Activated T-cell treated with anti-CD3 and anti-CD28 coated beads for 48 hours (primary cell): ENCODE measurements at regions not wholly inside any gene's neighbourhood (a gene's known extent, or its start where the extent isn't known, plus 50 kb on each side); places are given as distances from the start of the nearest gene placed in this dataset.
"Not testable (repeated sequence)": the region's sequence is repeated elsewhere in the genome, so short reads cannot be mapped to it uniquely, and the experiment has no call there.

Source experiments
- DNase-seq: peaks from one replicate; pipeline ENCODE4 v3.0.0-alpha.2; 2020; ENCODE audit warnings: low read depth

DNA sequence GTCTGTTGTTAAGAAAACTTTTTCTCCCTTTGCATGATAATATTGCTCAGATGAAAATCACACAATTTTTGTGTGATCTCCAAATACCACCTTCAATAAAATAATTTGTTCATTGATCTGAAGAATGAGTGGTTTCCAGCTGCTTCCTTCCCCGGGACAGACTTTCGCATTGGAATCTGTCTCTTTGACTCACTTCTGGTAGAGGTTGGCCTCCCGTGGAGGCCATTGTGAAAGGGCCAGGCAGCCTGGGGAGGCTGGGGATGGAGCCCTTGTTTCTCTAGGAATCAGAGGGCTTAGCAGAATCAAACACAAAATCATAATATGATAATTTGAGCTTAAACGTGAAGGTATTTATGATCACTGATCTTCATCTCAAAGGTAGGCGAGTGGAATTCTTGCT lies 135.0 kb upstream of the ZNF536 start:
- DNase-seq = no peak

DNA sequence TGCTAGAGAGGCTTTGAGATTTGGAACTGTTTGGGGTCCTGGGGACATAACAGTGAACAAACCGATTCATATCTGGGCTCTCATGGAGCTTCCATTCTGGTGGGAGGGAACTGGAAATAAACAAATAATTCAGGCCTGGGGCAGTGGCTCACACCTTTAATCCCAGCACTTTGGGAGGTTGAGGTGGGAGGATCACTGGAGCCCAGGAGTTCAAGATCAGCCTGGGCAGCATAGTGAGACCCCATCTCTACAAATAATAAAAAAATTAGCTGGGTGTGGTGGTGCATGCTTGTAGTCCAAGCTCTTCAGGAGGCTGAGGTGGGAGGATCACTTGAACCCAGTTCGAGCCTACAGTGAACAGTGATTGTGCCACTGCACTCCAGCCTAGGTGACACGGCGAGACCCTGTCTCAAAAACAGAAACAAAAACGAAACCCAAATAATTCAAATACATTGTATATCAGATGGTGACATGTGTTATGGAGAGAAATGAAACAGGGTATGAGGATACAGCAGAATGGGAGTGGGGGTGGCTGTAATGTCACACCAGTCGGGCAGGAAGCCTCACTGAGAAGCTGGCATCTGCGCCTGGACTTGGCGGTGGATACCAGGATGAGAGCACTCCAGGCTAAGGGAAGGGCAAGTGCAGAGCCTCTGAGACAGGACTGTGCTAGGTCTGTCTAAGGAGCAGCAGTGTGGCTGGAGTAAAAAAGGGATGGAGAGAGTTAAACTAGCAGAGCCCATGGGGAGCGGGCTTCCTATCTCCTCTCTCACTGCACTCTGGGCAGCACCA lies 131.1 kb upstream of the ZNF536 start:
- DNase-seq = no peak

DNA sequence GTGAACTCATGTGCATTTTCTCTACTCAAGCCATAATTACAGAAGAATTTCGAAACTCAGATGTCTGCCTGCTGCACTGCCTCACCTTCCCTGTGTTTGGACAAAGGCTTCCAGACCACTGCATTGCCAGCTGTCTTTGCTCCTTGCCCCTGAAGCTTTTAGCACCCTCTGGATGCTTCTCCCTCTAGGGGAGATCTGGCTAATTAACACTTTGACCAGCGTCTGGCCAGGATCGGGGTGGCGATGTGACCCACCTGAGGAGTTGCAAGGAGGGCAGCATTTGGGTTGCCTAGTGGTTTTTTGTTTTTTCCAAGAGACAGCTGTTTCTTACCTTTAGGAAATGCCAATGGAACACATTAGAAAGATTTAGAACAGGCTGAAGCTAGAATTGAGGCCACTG lies 127.7 kb upstream of the ZNF536 start:
- DNase-seq = no peak

DNA sequence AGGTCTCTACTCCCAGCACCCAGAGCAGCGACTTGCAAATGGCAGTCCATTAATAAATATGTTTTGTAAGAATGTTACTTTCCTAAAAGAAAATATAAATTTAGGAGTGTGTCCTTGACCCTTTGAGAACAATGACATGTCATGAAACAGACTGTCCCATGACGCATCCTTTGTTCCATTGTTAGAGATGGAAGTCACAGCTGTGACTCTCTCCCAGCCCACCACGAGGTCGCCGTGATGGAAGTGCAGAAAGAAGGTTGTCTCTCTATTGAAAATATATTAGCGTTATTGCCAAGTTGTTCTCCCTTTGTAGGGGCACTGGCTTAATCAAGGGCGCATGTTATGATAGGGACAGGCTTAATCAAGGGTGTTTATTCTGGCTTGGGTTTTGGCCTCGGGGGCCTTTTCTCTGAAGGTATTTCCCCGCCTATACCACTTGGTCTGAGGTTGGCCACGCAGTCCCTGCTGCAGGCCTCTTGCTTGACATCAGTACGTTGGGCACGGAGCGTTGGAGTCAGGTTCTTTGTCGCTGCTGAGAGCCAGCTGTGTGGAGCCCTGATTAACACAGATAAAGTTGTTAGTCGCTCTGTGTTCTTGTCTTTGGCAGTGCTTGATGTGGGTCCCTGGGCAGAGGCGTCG lies 126.7 kb upstream of the ZNF536 start:
- no peak for DNase-seq

DNA sequence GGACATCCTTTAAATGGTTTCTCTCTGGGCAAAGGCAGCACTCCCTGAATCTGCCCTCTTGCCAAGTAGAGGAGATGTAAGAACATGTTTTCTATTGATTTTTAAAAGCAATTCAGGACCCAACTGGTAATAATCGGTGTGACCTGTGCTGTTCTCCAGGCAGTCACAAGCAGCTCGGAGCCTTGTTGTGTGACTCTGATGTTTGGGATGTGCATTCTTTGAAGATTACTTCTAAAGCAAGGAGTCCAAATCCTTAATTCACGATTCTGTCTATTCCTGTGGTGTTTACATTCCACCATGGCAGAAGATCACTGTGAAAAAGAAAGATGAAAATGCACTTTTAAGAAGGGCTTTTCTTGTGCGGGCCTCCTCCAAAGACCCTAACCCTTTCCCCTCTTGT lies 122.3 kb upstream of the ZNF536 start:
- DNase-seq = no peak

DNA sequence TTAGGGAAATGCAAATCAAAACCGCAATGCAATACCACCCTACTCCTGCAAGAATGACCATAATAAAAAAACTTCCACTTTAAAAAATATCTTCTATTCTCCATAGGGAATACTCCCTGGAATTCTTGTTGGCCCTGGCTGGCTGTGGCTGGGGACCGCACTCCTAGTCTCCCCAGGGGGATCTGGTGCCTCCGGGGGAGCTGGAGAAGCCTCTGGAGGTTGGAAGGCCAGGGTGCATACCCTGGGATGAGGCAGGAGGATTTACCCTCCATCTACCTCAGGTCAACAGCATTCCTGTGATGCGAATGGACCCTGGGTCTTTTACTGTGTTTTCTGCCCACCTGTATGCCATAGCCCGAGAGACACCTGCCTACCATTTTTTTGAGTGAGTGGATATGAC lies 120.0 kb upstream of the ZNF536 start:
- no peak for DNase-seq

DNA sequence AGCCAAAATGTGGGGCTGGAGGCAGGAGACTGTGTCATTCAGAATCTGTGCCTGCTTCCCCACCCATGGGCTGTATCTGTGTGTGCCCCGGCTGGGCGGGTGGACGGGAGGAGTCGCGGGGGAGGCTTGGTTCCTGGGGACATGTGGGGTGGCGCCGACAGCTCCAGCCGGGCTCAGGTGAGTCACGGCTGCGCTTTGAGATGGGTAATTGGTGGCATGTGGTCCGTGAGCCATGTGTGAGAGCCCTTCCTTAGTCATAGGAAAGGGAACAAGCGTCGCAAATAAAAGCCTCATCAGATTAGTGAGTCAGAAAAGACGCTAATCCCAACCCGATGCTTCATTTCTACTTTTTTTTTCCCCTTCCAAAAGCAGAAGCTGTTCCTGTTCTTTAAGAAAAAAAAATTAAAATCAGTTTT lies 118.6 kb upstream of the ZNF536 start:
- no peak for DNase-seq

DNA sequence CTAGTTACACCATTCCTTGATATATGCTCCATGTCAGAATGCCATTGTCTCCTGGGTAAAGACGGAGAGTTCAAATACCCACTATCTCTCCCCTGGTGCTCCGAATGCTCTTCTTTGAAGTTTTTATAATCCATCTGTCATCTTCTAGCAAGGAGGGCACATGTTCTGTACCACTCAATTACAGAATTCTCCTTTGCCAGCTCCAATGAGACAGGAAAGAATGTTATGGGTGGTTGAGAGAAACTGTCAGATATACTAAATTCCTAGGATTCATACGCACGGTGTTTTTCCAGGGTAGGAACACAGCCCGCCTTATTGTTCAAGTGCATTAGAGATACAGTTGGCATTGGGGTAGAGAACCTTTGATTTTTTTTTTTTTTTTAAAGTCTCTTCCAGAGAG lies 118.0 kb upstream of the ZNF536 start:
- no peak for DNase-seq

DNA sequence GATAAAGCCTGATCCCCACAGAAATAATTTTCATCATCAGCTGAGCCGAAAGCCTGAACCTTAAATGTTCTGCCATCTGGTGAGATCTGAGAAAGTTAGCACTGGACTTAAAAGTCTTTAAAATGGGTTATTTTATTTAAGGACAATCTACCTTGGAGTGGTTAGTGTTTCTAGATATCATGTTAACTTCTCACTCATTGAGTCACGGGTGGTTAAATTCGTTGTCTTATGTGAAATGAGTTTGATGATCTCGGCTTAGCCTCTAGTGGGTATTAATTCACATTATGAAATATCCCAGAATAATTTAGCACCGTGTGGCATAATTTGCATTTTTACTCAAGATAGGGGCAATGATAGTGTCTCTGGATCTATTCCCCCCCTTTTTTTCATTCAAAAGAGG lies 117.4 kb upstream of the ZNF536 start:
- DNase-seq = no peak

DNA sequence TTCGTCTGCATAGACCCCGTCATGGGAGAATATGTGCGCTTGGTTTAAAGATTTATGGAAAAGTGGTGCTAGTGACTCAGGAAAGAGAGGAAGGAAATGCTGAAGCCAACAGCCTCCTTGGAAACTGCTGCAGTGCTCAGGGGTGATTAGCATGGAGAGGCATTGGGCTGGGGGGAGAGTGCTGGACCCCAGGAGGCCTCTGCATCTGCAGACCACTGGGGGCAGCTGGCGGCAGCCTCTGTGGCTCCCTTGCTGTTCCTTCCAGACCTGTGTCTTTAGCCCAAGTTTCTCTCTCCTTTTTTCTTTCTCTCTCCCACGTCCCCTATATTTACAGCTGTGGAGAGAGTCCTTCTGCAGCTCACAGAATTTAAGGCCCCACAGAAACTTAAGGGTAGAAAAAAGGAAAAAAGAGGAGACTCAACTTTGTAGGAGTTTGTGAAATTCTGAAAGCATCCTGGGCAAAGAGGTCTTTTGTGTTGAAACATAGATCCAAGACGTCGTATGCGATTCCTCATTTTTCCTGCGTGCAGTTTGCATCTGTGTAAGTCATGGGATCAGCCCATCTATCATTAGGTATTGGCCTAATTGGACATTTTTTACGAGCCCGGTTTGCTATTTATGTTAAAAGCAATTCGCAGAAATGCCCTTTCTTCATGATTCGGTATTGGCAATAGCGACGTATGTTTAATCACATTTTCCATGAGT lies 116.2 kb upstream of the ZNF536 start:
- DNase-seq = no peak

DNA sequence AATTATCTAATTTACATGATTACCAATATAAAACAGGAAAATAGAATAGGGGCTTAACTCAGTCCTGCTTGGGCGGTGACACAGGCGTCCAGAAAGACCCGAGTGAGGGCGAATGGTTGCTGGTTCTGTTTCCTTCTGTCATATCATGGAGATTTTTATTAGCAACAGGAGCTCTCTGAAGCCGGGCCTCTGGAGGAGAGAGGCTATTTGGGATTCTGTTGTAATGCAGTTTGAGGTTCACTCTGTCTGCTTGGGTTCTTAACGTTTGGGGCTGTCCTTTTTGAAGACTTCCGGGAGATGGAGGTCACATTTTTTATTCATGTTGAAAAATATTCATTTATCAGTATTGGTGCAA lies 115.7 kb upstream of the ZNF536 start:
- no peak for DNase-seq

DNA sequence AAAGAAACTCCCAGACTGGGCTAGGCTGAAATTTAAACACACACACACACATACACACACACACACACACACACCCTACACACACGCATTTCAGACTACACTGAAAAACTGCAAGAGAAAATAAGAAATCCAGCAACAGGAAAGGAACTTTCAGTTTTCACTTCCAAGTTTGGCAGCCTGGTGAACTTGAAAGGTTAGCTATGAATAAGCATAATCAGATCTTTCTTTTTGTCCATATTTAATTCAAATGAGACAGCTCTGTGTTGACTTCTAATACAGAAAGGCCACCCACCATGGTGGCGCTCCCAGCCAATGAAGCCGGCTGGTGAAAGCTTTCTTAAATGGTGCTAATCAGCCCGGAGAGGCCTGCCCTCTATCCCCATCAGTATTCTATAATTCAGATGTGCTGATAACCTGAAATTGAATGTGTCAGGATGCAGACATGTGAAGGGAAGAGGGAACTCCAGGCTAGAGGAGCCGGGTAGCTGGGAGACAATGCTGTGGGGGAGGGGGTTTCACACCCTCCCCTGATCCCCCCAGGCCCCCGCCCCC lies 108.3 kb upstream of the ZNF536 start:
- no peak for DNase-seq

DNA sequence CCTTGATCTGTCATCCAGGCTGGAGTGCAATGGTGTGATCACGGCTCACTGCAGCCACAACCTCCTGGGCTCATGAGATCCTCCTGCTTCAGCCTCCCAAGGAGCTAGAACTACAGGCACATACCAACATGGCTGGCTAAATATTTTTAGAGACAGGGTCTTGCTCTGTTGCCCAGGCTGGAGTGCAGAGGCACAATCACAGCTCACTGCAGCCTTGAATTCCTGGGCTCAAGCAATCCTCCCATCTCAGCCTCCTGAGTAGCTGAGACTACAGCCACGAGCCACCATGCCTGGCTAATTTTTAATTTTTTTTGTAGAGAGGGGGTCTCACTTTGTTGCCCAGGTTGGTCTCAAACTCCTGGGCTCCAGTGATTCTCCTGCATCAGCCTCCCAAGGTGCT lies 106.3 kb upstream of the ZNF536 start:
- not testable (repeated sequence) for DNase-seq

DNA sequence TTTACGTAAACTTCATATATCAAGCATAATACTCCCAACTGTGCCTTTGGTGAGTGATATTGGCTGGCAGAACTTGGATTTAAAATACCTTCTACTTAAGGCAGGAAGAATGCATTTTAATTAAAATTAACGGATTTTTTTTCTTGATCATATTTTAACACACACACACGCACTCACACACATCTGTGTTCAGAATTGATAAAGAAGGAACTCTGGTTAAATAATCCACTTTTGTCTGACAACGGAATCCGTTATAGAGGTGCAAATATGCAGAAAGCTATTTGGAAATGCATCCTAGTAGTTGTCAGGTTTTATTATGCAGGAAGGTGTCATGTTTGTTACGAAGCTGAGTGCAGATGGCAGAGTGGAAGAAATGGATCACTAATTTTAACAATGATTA lies 105.5 kb upstream of the ZNF536 start:
- DNase-seq = no peak

DNA sequence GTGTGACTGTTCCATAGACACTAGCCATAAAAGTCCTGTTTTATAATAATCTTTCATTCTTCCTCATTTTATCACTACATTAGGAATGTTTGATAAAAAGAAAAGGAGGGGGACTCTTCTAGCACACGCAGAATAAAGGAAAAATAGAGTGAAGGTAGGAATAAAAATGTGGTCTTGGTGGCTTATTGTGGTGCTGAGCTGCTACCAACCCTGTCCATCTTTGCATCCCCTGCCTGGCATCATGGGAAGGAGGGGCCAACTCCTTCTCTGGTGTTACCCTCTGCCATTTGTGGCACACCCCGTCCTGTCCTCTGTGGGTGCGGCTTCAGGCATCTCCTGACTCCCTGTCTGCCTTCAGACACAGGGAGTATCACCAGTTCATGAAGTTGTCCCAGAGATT lies 104.9 kb upstream of the ZNF536 start:
- no peak for DNase-seq

DNA sequence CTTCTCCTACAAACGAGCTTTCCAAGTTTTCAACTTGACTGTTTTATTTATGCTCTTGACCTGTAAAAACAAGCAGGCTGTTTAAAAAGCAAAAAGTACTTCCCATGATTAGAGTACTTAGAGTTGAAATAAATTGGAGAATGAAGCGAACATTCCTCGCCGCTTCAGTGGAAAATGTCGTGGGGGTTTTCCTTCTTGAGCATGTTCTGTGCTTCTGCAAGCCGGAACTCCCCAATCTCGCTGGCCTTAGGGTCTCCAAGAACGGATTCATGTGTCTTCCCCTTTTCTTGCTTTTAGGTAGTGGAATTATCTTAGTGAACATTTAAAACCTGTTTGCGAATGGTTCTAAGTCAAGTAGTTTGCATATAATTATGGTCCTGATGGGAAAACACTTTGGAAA lies 103.6 kb upstream of the ZNF536 start:
- no peak for DNase-seq

DNA sequence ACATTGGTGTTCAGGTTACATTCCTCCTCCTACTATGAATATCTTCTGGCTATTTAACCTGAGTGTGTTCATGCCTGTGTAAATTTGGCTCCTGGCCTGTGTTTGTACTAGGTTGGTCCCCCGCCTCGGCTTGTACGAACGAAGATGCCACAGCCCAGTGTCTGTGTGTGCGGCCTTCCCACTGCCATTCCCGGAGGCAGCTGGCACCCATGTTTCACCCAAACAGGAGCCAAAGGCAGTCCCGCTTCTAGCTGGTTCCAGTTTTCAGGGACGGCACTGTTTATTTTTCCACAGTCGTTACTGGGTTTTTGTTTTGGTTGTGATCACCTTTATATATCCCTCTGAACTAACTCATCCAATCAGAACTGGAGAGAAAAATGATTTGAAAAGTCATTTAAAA lies 102.5 kb upstream of the ZNF536 start:
- DNase-seq = no peak

DNA sequence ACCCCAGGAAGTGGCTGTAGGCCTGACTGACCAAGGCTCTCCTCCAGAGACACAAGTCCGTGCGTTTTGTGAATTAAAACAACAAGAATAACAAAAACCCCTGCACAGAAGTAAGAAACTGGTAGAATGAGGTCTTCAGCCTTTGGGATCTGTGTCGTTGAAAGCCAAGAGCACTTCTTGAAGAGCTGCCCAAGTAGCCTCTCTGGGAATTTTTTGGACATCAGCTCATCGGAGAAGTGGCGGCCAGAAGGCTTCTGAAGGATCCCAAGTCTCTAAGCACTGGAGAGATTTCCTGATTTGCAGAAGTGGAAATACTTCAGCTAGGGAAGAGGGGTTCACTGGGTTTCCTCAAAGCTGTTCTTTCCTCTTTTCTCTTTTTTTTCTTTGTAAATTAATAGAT lies 100.4 kb upstream of the ZNF536 start:
- DNase-seq = no peak

DNA sequence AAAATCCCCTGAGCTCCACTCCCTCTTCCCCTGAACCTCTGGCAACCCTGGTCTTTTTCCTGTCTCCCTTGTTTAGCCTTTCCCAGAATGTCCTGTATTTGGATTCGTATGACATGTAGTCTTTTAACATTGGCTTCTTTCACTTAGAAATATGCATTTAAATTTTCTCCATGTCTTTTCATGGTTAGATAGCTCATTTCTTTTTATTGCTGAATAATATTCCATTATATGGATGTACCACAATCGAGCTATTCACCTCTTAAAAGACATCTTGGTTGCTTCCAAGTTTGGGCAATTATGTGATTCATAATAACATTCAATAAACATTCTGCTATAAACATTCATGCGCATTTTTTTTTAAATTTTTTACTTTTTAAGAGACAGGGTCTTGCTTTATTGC lies 99.6 kb upstream of the ZNF536 start:
- DNase-seq = no peak

DNA sequence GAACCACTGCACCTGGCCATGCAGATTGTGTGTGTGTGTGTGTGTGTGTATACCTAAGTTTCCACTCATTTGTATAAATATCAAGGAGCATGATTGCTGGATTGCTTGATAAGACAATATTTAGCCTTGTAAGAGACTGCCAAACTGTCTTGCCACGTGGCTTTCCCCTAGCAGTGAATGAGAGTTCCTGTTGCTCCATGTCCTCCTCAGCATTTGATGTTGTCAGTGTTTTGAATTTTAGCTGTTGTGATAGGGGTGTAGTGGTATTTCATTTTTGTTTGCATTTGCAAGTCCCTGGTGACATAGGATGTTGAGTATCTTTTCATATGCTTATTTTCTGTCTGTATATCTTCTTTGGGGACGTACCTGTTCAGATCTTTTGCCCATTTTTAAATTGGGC lies 99.0 kb upstream of the ZNF536 start:
- DNase-seq = no peak

DNA sequence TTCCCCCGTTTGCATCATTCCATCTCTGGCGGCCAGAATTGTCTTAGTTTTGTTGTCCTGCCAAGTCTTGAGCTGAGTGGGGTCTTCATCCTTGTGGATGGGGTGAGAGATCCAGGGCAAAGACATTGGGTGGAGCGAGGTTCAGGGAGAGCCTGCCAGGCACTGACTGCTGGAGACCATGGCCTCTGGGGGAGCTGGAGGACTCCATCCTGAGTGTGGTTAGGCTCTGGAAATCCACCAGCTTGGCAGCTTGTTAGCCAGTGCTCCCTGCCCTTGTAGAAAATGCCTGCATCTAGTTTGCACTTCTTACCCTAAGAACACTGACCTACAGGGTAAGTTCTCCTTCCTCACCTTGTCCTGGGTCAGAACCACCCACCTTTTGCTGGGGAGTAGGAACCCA lies 97.2 kb upstream of the ZNF536 start:
- DNase-seq = no peak

DNA sequence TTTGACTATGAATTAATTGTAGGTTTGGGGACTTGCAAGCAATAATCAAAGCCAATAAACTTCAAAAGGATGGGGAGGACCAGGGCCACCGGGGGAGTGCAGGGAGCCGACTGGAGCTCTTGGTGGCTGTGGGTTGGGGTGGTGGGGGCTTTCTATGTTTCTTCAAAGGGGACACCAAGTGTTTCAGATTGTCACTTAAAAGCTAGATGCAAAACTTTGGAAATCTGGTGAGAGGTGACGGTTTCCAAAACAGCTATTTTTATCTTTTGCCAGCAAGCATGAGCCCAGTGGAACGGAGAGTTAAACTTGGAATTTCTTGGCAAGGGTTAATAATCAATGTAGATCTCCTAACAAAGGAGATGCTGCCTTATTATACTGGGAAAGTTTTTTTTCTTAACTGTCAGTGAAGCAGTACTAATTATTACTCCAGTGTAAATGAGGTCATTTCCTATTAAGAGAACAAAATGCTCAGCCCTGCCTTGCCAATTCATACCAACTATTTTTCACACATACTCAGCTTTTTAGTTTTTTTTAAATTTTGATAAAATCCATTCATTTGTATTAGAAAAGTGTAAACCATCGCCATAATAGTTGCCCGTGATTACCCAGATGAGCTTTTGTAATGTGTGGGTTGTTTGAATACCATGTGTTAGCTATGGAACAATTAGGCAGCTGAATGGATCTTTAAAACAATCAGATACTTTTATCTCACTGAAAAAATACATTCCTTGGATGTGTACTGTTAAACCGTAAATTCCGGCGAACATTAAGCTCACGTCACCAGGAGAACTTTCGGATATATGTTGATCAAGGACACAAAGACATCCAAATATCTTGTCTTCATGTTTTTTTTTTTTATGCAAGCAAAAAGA lies 95.9 kb upstream of the ZNF536 start:
- DNase-seq = no peak
